ENCODE measurements at regions not wholly inside any gene's neighbourhood (a gene's known extent, or its start where the extent isn't known, plus 50 kb on each side); places are given as distances from the start of the nearest gene placed in this dataset.

DNA sequence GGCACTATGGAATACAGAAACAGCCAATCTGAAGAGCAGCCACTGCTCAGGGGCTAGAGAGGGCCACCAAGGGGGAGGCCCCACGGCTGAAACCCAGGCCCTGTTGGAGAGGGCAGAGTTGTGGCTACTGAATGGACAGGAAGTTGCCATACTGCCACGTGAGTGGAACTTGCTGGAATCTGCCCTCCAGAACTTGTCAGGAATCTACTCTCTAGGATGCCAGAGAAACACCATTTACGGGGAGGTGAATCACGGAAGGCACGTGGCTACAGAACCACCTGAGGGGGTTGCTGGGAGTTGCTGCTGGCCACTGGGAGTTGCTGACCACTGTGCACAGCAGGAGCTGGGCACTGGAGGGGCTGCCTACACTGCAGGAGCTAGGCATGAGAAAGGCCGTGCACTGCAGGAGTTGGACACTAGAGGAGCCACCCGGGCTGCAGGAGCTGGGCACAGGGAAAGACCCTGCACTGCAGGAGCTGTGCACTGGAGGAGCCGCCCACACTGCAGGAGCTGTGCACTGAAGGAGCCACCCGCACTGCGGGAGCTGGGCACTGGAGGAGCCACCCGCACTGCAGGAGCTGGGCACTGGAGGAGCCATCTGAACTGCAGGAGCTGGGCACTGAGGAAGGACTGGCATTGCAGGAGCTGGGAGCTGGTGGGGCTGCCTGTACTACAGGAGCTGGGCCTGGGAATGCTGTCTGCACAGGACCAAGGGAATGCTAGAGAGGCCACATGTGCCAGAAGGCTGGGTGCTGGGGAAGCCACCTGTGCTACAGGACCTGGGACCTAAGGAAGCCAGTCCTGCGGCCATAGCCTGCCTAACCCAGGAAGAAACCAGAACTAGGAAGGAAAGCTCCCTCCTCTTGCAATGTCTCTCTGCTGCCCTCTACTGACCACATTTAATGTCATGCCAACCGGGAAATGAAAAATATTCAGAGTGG is 343.4 kb downstream of the MATN1 start:
- DNase-seq (ENCODE audit: low read depth), result peak; percentile 80

DNA sequence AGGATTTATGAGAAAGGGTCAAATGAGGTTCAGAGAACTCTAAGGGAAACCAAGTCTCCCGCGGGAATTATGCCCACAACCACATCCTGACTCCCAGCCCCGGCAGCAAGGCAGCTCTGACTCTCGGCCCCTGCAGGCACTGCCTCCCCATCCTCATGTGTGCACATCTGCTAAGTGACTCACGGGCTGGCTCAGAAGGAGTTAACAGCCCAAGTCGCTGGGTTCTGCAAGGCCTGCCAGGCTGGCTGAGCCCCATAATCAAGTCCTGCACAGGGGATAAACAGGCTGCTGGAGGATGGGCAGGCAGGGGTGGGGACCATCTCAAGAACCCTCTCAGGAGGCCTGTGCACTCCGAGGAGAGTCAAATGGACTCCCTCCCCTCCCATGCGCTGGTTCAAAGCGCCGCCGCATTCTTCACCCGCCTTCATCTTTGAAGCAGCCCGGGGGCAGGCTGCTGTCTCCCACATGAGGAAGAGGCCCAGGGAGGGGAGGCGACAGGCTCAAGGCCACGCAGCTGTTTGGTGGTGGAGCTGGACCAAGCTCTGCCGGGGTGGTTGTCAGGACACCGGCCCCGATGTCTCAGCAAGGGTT is 344.3 kb downstream of the MATN1 start:
- DNase-seq (ENCODE audit: low read depth), result peak; percentile 95

DNA sequence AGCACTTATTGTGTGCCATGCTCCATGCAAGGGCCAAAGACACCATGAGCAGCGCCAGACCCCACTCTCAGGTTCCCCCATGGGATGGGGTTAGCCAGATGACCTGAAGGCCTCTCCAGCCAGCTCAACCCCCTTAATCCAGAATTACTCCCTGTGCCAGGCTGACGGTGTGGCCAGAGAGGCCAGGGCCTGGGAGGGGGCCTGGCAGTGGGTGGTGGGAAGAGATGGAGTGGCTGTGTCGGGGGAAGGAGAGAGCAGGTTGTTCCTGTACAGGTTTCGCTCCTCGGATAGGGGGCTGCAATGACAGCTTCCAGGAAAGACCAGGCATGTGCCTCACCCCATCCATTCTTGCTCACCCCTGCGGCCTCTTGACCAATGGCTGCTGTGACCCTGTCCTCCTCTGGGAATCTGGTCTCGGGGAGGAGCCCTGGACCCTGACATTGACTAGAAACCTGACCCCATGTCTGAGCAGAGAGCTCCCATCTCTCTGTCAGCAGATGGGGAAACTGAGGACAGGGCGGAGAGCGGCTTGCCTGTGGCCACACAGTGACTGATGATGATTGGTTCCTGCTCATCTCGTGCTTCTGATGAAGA is 345.3 kb downstream of the MATN1 start:
- no peak for DNase-seq (ENCODE audit: low read depth)

DNA sequence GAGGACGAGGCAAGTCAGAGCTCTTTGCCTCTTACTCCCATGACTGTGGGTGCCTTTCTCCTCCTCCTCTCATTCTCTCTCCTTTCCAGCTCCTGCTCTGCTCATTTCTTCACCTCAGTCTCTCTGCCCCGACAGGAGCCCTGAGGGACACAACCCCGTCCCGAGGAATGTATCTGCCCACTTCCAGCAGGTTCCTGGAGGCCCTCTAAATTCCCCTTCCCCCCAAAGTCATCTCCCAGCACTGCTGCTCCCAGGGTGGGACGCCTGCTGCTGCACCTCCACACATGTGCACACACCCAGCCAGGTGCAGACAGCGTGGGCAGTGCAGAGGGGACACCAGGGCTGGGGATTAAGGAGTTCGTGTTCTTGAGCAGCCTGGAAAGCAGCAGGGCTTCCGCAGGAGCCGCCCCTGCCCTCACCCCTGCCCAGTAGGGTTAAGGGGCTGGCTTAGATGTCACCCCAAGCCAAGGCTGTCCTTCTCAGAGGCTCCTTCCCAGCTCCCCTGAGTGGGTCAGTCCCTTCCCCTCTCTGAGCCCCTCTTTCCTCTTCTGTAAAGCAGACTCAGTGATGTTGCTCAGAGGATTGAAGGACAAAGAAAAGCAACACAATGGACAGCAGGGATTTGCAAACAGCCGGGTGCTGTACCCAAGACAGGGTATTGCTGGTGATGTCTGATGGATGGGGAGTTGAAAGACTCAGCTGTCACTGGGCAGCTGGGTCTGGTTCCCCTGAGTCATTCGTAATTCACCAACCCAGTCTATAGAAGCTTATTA is 346.0 kb downstream of the MATN1 start:
- DNase-seq (ENCODE audit: low read depth), result peak; percentile 37

DNA sequence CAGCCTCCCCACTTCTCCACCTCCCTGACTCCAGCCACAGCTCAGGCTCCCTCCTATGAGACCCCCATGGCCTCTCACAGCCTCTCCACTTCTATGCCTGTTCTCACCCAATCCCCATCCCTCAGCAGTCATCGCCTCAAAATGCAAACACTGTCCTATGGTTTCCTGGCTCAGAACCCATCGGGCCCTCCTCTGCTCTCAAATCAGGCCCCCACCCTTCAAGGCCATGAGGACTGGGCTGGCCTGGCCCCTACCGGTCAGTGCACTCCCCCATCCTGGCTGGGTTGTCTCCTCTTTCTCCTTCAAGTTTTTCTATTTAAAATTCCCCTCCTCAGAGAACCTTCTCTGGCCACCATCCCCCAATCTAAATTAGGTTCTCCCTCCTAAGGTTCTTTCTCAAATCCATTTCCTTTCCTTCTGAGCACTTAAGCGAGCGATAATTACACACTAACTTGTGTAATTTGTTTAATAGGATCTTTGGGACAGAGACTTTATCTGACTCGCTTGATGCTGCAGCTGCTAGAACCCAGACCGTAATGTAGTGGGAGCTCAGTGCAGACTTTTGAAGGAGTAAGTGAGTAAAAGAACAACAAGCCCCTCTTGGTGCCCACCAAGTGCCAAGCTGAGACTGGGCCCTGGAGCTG is 347.2 kb downstream of the MATN1 start:
- no peak for DNase-seq (ENCODE audit: low read depth)

DNA sequence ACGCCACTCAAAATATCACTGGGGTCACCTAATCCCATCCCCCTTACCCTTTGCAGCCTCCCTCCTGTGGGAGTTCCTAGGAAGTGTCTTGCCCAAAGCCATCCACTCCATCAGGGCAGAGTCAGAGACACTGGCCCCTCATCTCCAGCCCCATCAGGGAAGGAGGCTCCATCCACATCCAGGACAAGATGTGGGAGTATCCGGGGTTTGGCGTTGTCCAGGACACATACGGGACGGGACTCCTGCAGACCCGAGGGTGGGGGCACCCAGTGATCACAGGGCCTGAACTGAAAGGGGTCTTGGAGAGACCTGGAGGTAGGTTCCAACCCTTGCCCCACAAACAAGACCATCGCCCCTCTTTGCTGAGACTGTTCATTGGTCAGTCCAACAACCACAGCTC is 348.2 kb downstream of the MATN1 start:
- DNase-seq (ENCODE audit: low read depth), result no peak

DNA sequence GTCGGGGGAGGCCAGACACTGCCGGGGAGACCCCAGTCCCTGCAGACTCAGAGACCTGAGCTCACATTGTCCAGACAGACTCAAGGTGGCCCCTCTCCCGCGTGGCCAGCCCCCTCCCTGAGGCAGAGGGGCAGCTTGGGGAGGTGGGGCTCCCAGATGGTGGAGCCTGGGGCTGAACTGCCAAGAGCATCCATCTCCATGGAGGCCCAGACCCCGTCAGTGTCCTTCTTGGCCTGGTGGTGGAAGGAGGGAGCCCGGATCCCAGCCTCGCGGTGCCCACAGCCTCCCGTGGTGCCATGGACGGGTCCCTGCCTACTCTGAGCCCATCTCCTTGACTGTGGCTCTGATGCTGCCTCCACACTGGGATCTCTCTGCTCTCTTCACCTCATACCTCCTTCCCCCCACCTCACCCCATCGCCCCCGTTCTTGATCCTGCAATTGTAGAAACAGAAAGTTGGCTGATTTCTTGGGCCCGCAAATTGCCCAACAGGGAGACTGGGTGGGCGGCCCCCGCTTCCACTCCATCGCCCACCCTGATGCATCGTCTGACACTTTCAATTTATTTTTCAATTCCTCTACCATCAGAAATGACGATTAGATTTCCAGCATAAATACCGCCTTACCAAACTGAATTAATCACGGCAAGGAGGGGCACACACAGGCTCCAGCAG is 348.9 kb downstream of the MATN1 start:
- no peak for DNase-seq (ENCODE audit: low read depth)

DNA sequence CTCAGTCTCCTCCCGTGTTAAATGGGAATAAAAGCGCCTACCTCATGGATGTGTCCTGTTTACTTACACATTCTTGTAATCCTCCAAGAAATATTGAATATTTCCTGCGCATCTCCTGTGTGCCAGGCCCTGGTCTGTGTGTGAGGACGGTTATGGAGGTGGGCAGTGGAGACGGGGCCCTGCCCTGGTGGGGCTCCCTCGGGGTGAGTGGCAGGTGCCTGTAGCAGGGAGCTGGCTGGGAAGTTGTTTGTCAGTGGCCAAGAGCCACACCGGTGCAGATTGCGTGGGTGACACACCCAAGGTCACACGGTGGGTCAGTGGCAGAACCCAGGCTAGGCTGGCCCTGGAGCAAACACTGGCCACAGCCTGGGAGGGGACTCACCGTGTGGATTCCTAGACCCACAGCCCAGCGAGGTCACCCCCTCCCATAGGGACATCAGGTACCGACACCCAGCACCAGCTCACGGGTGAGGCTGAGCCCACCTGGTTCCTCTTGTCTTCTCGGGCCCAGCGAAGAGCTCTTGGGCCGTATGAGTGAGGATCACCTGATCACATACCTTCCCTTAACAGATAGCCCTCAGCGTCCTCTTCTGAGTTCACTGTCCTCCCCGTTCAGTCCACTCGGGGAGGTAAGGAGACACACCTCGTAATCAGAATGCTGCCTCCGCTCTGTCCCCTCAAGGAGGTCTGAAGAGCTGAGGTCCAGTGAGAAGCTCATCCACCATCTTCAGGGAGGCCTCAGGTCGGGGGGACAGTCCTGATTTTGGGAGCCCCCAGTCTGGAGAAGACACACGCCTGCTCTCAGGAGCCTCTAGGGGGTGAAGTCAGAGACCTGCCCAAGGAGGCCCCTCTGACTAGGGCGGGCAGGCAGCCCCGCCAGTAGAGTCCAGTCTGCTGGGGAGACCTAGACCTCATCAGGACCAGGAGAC is 349.6 kb downstream of the MATN1 start:
- no peak for DNase-seq (ENCODE audit: low read depth)

DNA sequence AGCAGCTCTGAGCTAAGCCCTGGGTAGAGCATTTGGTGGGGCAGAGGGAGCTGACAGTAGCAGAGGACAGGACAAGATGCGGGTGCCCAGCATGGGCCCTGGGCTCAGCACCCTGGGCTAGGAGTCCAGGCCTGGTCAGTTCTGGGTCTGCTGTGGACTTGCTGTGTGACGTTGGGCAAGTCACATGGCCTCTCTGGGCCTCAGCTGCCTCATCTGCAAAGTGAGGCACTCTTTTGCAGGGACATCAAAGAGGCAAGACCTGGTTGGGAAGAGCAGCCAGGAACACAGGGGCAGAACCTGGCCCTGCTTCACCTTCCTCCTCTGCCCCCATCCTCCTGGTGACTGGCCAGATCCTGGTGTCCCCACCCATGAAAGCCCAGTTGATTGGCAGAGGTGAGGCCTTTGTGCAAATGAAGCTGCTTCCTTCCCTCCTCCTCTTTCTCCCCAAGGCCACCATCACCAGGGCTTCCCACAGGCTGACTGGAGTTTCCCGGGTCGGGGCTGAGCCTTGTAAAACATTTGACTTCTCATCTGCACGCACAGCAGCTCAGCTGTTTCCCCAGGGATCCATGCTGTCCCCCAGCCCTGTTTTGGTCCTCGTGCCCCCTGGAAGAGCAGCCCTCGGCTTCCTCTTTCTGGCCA is 350.5 kb downstream of the MATN1 start:
- peak; percentile 26 for DNase-seq (ENCODE audit: low read depth)

DNA sequence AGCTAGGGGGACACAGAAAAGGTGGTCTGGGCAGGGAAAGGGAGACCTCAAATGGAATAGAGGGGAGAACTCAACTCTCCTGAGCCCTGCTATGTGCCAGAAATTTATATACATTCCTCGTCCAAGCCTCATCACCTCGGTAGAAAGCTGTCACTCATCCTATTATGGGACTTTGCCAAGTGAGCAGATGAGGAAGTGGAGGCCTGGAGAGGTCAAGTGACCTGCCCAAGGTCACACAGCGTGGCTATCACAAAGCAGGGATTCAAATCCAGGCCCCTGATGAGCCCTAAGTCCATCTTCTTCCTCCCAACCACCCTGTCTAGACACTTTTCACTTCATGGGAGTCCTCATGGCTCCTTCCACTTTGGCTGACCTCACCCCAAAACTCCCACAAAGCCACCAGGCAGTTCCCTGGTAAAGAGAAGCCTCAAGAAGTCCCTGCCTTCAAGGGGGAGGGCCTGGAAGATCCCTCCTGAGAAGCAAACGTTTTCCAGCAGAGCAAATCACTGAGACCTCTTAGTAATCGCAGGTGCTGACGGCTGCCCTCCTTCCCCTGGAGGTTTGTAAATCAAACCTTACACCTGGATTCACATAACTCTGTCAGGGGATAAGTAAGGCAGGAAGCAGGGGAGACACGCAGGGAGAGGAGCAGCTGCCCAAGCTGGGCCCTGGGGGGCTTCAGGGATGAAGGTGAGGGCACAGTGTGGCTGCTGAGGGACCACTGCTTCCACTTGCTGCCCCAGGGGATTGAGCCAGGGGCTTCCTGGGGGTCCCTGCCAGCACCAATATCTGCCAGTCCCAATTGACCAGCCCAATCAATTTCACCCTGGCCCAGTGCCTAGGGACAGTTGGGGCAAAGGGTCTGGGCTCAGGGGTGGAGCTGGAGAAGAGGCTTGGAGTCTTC is 351.2 kb downstream of the MATN1 start:
- peak; percentile 7 for DNase-seq (ENCODE audit: low read depth)

DNA sequence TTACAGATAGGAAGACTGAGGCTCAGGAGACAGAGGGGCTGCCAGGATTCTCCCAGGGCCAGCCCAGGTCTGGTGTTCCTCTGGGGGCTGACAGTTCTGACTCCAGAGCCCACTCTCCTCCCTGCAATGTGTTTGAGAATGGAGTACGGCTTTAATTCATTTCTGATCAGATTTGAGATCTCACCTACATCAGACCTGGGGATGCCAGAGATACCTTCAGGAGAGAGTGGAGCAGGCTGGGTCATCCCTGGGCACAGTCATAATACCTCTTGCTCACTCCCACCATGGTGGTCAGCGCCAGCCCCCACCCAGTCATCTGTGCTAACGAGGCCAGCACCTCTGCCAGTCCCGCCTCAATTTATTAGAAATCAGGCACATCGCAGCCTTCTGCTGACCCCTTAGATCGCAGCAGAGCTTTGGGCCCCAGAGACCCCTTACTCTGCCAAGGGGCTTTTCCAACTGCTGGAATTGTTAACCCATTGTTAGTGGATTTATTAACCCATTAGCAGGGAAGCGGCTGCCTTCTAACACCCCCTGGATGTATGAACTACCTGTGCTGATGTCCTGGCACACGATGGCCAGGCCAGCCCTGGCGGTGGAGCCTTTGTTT is 352.1 kb downstream of the MATN1 start:
- DNase-seq (ENCODE audit: low read depth), result no peak

DNA sequence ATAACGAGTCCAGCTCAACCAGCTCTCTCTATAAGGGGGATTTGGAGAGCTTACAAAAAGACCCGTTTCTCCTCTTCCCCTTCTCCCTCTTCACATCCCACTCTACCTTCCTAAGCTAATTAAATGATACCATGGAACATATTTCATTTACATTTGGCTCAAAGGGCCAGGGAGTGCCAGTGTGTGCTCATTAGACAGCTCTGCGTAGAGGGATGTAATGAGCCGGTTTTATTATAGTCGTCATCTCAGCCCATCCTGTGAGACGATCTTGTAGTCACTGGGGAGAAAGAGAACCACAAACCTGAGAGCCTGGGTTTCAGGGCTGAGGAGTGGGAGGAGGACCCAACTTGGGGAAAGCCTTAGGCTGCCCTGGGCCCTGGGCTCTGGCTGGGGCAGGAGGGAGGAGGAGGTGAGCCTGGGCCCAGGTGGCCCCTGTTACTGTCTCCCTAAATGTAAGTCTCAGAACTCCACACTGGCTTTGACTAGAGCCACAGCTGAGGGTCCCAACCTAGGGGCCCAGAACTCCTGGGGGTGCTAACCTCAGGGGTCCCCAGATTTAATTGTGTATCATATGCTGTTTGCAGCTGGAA is 354.6 kb downstream of the MATN1 start:
- no peak for DNase-seq (ENCODE audit: low read depth)

DNA sequence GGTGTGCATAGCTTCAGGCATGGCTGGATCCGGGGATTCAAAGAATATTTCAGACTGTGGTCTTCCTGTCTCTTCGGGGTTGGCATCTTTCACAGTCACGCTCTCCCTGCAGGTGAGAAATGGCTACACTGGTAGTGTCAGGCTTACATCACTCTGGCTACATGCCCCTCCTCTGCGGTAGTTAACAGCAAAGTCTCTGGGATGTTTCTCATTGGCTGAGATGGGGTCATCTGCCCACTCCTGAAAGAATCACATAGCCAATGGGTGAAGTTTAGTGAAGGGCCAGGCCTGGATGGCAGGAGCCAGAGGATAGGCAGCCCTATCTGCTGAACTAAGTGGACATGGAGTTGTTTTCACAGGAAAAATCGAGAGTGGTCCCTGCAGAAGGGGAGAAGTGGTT is 356.5 kb downstream of the MATN1 start:
- no peak for DNase-seq (ENCODE audit: low read depth)

DNA sequence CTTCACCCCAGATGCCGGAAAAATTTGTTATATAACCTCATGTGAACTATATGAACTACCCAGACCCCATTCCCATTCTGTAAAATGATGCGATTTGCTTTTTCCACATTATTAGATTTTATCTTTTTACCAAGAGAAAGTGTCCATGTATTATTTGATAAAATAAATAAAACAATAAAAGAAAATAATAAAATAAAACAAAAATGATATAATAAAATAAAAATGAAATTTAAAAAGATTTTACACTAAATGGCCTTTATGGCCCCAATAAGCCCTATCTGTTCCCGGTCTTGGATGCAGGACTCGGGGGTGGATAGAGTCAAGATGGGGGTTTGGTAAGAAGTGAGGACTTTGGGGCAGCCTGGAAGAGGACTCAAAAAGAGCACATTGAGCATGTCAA is 357.2 kb downstream of the MATN1 start:
- DNase-seq (ENCODE audit: low read depth), result no peak

DNA sequence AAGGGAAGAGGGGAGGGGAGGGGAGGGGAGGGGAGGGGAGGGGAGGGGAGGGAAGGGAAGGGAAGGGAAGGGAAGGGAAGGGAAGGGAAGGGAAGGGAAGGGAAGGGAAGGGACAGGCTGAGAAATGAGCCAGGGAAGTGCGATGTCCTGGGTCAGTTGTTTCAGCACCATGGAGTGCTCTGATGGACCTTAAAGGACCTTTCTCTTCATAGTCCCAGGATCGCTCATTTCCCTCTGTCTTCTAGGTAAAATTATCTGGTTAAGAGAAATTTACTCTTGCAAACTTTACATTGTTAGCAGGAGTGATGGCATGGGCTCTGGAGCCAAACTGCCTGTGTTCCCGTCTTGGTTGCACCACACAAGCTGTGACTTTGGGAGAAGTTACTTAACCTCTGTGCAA is 357.8 kb downstream of the MATN1 start:
- DNase-seq (ENCODE audit: low read depth), result no peak

DNA sequence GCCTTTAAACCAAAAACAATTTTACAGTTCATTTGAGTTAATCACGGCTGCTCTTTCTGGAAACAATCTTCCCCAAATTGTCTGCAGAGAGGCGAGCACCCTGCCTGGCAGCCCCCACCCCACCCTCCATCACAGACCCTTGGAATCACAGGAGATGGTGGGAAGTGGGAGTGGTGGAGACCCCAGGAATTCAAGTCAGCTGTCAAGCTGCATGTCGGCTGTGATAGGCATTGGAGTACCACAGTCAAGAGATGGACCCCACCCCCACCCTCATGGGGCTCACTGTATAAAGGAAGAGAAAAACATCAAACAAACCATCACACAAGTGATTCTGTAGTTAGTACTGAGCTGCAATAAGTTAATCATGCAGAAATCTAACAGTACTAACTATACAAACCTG is 360.4 kb downstream of the MATN1 start:
- no peak for DNase-seq (ENCODE audit: low read depth)

DNA sequence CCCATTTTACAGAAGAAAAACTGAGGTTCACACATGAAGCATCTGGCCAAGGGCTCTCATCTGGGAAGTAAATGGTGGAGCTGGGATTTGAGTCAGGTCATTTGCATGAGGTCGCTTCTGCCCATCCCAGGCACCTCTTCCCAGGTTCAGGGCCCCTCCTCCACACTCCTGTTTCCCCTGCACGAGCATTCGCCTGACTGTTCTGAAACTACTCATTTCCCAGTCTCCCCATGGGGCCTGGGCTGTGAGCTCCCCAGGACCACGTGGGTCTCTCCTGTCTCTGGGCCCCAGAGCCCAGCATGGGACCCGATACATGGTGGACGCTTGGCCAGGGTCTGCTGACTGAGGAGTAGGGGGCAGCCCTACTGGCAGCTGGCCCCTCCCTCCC is 360.8 kb downstream of the MATN1 start:
- DNase-seq (ENCODE audit: low read depth), result no peak

Data from M059J (cell line).